Upper lobe of right lung (tissue), 1 donor: ENCODE measurements at regions not wholly inside any gene's neighbourhood (a gene's known extent, or its start where the extent isn't known, plus 50 kb on each side); places are given as distances from the start of the nearest gene placed in this dataset.

Experiments used
- ATAC-seq: fragments of 200-7000 bp; cut with Tn5 transposase; one replicate; pipeline ENCODE4 v1.9.1; 2020; ENCODE audit warnings: mild to moderate bottlenecking, moderate library complexity
- DNase-seq: peaks from one replicate; pipeline ENCODE4 v3.0.0-alpha.2; 2020
- H3K27ac ChIP-seq: fragments of 200-600 bp; one replicate; pipeline ENCODE4 v1.8.0; 2022
- H3K27me3 ChIP-seq: fragments of 200-600 bp; one replicate; pipeline ENCODE4 v1.8.0; 2022; ENCODE audit warnings: mild to moderate bottlenecking
- H3K36me3 ChIP-seq: fragments of 200-600 bp; one replicate; pipeline ENCODE4 v1.8.0; 2022
- H3K4me1 ChIP-seq: fragments of 200-600 bp; one replicate; pipeline ENCODE4 v1.8.0; 2022
- H3K4me3 ChIP-seq: fragments of 200-600 bp; one replicate; pipeline ENCODE4 v1.8.0; 2022; ENCODE audit warnings: mild to moderate bottlenecking
- H3K9me3 ChIP-seq: fragments of 200-600 bp; one replicate; pipeline ENCODE4 v1.8.0; 2022
- CTCF ChIP-seq: fragments of 200-600 bp; IDR thresholded peaks from one replicate; pipeline ENCODE4 v1.8.0; 2022; ENCODE audit warnings: antibody characterized with exemption
- intact Hi-C: fragments of 100-400 bp; cut with DNase I; formaldehyde crosslinking; loops from one replicate; pipeline ENCODE4 v1.11.0; 2022
- donor health status: DM: no; HTN: yes; CAD: no; lungs with severe emphysema.

GRCh38 chr10:78302989-78303854 is 269.6 kb downstream of the RPS24 start:
- DNase-seq (peak; percentile 98), ATAC-seq (peak; percentile 97)
- Histone ChIP-seq H3K4me1 (peaks cover 12% of the 10 kb centered on the region), H3K4me3 (peak overlapping the region; percentile 60), H3K9me3 (no peaks in the 10 kb centered on the region), H3K36me3 (no peaks in the 10 kb centered on the region), H3K27ac (peak overlapping the region; percentile 83), H3K27me3 (no peaks in the 10 kb centered on the region)
- intact Hi-C loops: loop anchor here (5.0 kb wide), 1 partner anchor 719 kb away; no protein-coding TSS in a partner anchor
- peak; percentile 71 for TF ChIP-seq CTCF

- Histone ChIP-seq H3K4me1 (peaks cover 12% of the 10 kb centered on the region), H3K27ac (no peak overlapping the region), H3K9me3 (no peaks in the 10 kb centered on the region), H3K36me3 (no peaks in the 10 kb centered on the region), H3K4me3 (no peak overlapping the region), H3K27me3 (no peaks in the 10 kb centered on the region)
- TF ChIP-seq CTCF: no peak
- no peak for DNase-seq
- no peak for ATAC-seq
- intact Hi-C loops: loop anchor here (5.0 kb wide), 1 partner anchor 718 kb away; no protein-coding TSS in a partner anchor
Observed at GRCh38 chr10:78304091-78305045, 270.7 kb downstream of the RPS24 start.

- Histone ChIP-seq H3K4me3 (no peak overlapping the region), H3K9me3 (no peaks in the 10 kb centered on the region), H3K27me3 (no peaks in the 10 kb centered on the region), H3K4me1 (peaks cover 12% of the 10 kb centered on the region), H3K27ac (no peak overlapping the region), H3K36me3 (no peaks in the 10 kb centered on the region)
- ATAC-seq (no peak), DNase-seq (no peak)
- intact Hi-C loops: no loop called here
- TF ChIP-seq CTCF: no peak
Observed at GRCh38 chr10:78305311-78305710, 271.6 kb downstream of the RPS24 start.

GRCh38 chr10:78306358-78306757 is 272.7 kb downstream of the RPS24 start:
- ATAC-seq: no peak
- intact Hi-C loops: no loop called here
- TF ChIP-seq CTCF: no peak

GRCh38 chr10:78307576-78307975 is 273.9 kb downstream of the RPS24 start:
- TF ChIP-seq CTCF: no peak
- no peak overlapping the region for H3K4me3 ChIP-seq
- no peaks in the 10 kb centered on the region for H3K9me3 ChIP-seq
- H3K27me3 ChIP-seq: no peaks in the 10 kb centered on the region
- no peak for ATAC-seq
- DNase-seq: no peak
- H3K4me1 ChIP-seq: peaks cover 5% of the 10 kb centered on the region
- H3K36me3 ChIP-seq: no peaks in the 10 kb centered on the region
- intact Hi-C loops: no loop called here
- no peak overlapping the region for H3K27ac ChIP-seq

More at GRCh38 chr10:78306358-78306757, 272.7 kb downstream of the RPS24 start:
- no peak overlapping the region for H3K4me3 ChIP-seq
- no peaks in the 10 kb centered on the region for H3K9me3 ChIP-seq
- DNase-seq: no peak
- H3K4me1 ChIP-seq: peaks cover 12% of the 10 kb centered on the region
- H3K27ac ChIP-seq: no peak overlapping the region
- H3K27me3 ChIP-seq: no peaks in the 10 kb centered on the region
- H3K36me3 ChIP-seq: no peaks in the 10 kb centered on the region
